Activated T-helper 1 cell treated with anti-CD3 and anti-CD28 coated beads, Interleukin-12 subunit alpha, Interleukin-12 subunit beta, Interleukin-2, Interleukin-4 antibody, amounts not matched to agents 30 ng/mL and 10 ng/mL and 1 ng/mL, durations not matched to agents 14 hours and 24 hours and 36 hours (primary cell): ENCODE measurements at regions not wholly inside any gene's neighbourhood (a gene's known extent, or its start where the extent isn't known, plus 50 kb on each side); places are given as distances from the start of the nearest gene placed in this dataset.

Experiments
- DNase-seq: peaks from one replicate; pipeline ENCODE4 v3.0.0; 2021; ENCODE audit warnings: low spot score
- H3K27ac Mint-ChIP-seq: one replicate; pipeline ENCODE4 v1.8.0; 2021; ENCODE audit warnings: mild to moderate bottlenecking, mixed read lengths
- H3K27me3 Mint-ChIP-seq: one replicate; pipeline ENCODE4 v1.8.0; 2022; ENCODE audit warnings: mild to moderate bottlenecking, moderate library complexity, mixed read lengths; ENCODE audit not compliant: insufficient read depth
- H3K36me3 Mint-ChIP-seq: one replicate; pipeline ENCODE4 v1.8.0; 2021; ENCODE audit warnings: low read depth, mixed read lengths
- H3K4me1 Mint-ChIP-seq: one replicate; pipeline ENCODE4 v1.8.0; 2021; ENCODE audit warnings: low read depth, mixed read lengths
- H3K4me3 Mint-ChIP-seq: one replicate; pipeline ENCODE4 v1.8.0; 2021; ENCODE audit warnings: mild to moderate bottlenecking, moderate library complexity, mixed read lengths
- H3K9me3 Mint-ChIP-seq: one replicate; pipeline ENCODE4 v1.8.0; 2021; ENCODE audit warnings: mixed read lengths
- intact Hi-C: fragments of 100-400 bp; cut with micrococcal nuclease; formaldehyde crosslinking; loops from one replicate; pipeline ENCODE4 v1.15.1; 2024

GRCh38 chr10:2076528-2076927, 339.2 kb upstream of the ADARB2 start:
- no peak overlapping the region for H3K4me3 Mint-ChIP-seq
- H3K27ac Mint-ChIP-seq, result no peak overlapping the region
- intact Hi-C loops, result no loop called here
- H3K27me3 Mint-ChIP-seq, result no peaks in the 10 kb centered on the region
- no peaks in the 10 kb centered on the region for H3K9me3 Mint-ChIP-seq
- no peaks in the 10 kb centered on the region for H3K4me1 Mint-ChIP-seq
- DNase-seq, result no peak
- no peaks in the 10 kb centered on the region for H3K36me3 Mint-ChIP-seq

DNA sequence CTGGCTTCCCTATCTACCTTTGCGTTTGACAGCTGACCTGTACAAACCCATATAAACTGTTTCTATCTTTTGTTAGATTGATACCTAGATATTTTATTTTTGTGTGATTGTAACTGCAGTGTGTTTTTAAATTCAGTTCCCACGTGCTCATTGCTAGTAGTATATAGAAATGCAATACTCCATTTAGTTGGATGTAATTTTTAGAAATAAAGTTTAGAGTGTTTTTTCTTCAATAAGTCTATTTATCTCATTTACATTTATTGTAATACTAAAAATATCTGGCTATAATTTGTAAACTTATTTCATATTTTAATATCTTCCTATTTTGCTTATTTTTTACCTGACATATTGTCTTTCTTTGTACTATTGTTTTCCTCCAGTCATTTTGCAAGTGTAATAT, 329.7 kb upstream of the ADARB2 start:
- Mint-ChIP-seq H3K9me3 (no peaks in the 10 kb centered on the region), H3K27ac (no peak overlapping the region), H3K4me1 (no peaks in the 10 kb centered on the region), H3K4me3 (no peak overlapping the region), H3K27me3 (peaks cover 2% of the 10 kb centered on the region), H3K36me3 (no peaks in the 10 kb centered on the region)
- intact Hi-C loops, result no loop called here
- no peak for DNase-seq

GRCh38 chr10:2054728-2055127, 317.4 kb upstream of the ADARB2 start:
- intact Hi-C loops, result no loop called here
- Mint-ChIP-seq H3K36me3 (no peaks in the 10 kb centered on the region), H3K9me3 (no peaks in the 10 kb centered on the region), H3K4me3 (no peak overlapping the region), H3K27me3 (peaks cover 2% of the 10 kb centered on the region), H3K4me1 (no peaks in the 10 kb centered on the region), H3K27ac (no peak overlapping the region)
- DNase-seq, result no peak

DNA sequence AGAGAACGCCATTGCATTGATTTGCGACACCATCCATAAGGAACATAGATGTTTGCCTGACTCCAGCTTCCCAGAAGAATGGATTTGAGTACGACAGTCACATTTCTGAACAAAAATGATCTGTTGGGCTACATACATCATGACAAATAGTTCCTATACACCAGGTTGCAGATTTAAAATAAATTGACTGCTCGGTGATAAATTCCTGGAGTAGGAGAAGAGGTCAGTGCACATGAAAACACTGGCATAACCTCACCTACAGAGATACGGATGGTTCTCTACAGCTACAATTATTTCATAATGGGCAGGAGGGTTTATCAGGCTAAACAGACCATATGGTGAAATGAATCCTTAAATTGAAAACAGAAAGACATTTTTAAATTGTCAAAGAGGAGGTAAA, 316.5 kb upstream of the ADARB2 start:
- Mint-ChIP-seq H3K9me3 (no peaks in the 10 kb centered on the region), H3K4me1 (no peaks in the 10 kb centered on the region), H3K27ac (no peak overlapping the region), H3K27me3 (peaks cover 2% of the 10 kb centered on the region), H3K4me3 (no peak overlapping the region), H3K36me3 (no peaks in the 10 kb centered on the region)
- no peak for DNase-seq
- intact Hi-C loops, result no loop called here

GRCh38 chr10:2051108-2051507, 313.8 kb upstream of the ADARB2 start:
- no peak overlapping the region for H3K27ac Mint-ChIP-seq
- no peaks in the 10 kb centered on the region for H3K4me1 Mint-ChIP-seq
- H3K4me3 Mint-ChIP-seq, result no peak overlapping the region
- no peaks in the 10 kb centered on the region for H3K9me3 Mint-ChIP-seq
- peaks cover 2% of the 10 kb centered on the region for H3K27me3 Mint-ChIP-seq
- intact Hi-C loops, result no loop called here
- DNase-seq, result no peak
- no peaks in the 10 kb centered on the region for H3K36me3 Mint-ChIP-seq

GRCh38 chr10:2049560-2049959, 312.2 kb upstream of the ADARB2 start:
- Mint-ChIP-seq H3K27me3 (peaks cover 2% of the 10 kb centered on the region), H3K4me3 (no peak overlapping the region), H3K4me1 (no peaks in the 10 kb centered on the region), H3K36me3 (no peaks in the 10 kb centered on the region), H3K9me3 (no peaks in the 10 kb centered on the region), H3K27ac (no peak overlapping the region)
- no peak for DNase-seq
- intact Hi-C loops, result no loop called here

GRCh38 chr10:2048337-2048973, 311.1 kb upstream of the ADARB2 start:
- no peak overlapping the region for H3K27ac Mint-ChIP-seq
- intact Hi-C loops, result no loop called here
- no peak overlapping the region for H3K4me3 Mint-ChIP-seq
- H3K27me3 Mint-ChIP-seq, result peaks cover 2% of the 10 kb centered on the region
- DNase-seq, result no peak
- no peaks in the 10 kb centered on the region for H3K36me3 Mint-ChIP-seq
- no peaks in the 10 kb centered on the region for H3K9me3 Mint-ChIP-seq
- no peaks in the 10 kb centered on the region for H3K4me1 Mint-ChIP-seq

DNA sequence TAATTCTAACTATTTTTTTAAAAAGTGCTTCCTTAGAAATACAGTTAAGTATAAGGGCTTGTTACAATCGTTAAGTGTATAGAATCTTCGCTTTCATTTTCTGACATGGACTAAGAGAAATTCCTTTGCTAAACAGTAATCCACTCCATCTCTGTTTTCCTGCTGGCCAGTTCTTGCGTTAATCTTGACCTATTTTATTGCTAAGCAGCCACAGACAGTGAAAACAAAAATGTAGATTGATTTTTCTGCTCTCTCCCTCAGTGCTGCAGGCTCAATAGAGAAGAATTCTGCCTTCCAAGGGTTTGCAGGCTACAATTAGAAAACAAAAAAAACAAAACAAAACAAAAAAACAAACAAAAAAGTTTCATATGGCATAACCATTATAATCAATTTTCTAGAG, 310.4 kb upstream of the ADARB2 start:
- Mint-ChIP-seq H3K4me3 (no peak overlapping the region), H3K27ac (no peak overlapping the region), H3K36me3 (no peaks in the 10 kb centered on the region), H3K9me3 (no peaks in the 10 kb centered on the region), H3K4me1 (no peaks in the 10 kb centered on the region), H3K27me3 (peaks cover 2% of the 10 kb centered on the region)
- intact Hi-C loops, result no loop called here
- DNase-seq, result no peak

- intact Hi-C loops, result no loop called here
- no peak overlapping the region for H3K4me3 Mint-ChIP-seq
- H3K27me3 Mint-ChIP-seq, result no peaks in the 10 kb centered on the region
- DNase-seq, result no peak
- no peak overlapping the region for H3K27ac Mint-ChIP-seq
- H3K4me1 Mint-ChIP-seq, result no peaks in the 10 kb centered on the region
- H3K9me3 Mint-ChIP-seq, result no peaks in the 10 kb centered on the region
- no peaks in the 10 kb centered on the region for H3K36me3 Mint-ChIP-seq
Measured at GRCh38 chr10:2043379-2043778, 306.1 kb upstream of the ADARB2 start.

- DNase-seq, result no peak
- Mint-ChIP-seq H3K4me3 (no peak overlapping the region), H3K9me3 (no peaks in the 10 kb centered on the region), H3K36me3 (no peaks in the 10 kb centered on the region), H3K27me3 (no peaks in the 10 kb centered on the region), H3K27ac (no peak overlapping the region), H3K4me1 (no peaks in the 10 kb centered on the region)
- intact Hi-C loops, result no loop called here
Measured at GRCh38 chr10:2038036-2038435, 300.7 kb upstream of the ADARB2 start.

DNA sequence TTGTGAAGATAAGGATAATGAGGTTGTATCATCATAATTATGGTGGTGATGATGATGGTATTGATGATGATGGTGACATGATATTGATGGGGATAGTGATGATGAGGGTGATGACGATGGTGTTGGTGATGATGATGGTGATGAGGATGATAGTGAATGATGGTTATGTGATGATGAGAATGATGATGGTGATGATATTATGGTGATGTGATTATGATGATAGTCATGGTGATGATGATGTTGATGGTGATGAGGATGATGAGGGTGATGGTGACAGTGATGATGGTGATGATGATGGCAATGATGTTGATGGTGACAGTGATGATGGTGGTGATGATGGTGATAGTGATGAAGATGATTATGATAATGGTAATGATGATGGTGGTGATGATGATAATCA, 299.9 kb upstream of the ADARB2 start:
- intact Hi-C loops, result no loop called here
- DNase-seq, result no peak
- H3K27ac Mint-ChIP-seq, result no peak overlapping the region
- no peak overlapping the region for H3K4me3 Mint-ChIP-seq
- H3K4me1 Mint-ChIP-seq, result no peaks in the 10 kb centered on the region
- no peaks in the 10 kb centered on the region for H3K27me3 Mint-ChIP-seq
- no peaks in the 10 kb centered on the region for H3K36me3 Mint-ChIP-seq
- no peaks in the 10 kb centered on the region for H3K9me3 Mint-ChIP-seq

GRCh38 chr10:2036209-2036608, 298.9 kb upstream of the ADARB2 start:
- Mint-ChIP-seq H3K27me3 (no peaks in the 10 kb centered on the region), H3K27ac (no peak overlapping the region), H3K4me1 (no peaks in the 10 kb centered on the region), H3K9me3 (no peaks in the 10 kb centered on the region), H3K4me3 (no peak overlapping the region), H3K36me3 (no peaks in the 10 kb centered on the region)
- intact Hi-C loops, result no loop called here
- DNase-seq, result no peak

DNA sequence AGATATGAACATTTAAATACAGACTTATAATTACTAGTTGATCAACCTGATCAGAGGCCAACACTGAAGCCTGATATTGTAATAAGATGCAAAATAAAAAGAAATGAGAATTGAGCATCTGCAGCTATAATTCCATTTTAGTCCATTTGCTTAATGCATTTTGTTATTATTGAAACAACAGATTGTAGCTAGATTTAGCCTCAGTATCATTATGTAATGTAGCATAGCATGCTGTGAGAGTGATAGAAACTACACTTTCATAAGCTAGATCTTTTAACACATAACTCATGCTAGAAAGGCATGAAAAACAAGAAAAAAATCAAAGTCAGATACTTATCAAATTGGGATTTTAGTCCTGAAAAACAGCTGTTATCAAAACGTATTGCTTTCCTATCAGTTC, 292.7 kb upstream of the ADARB2 start:
- no peaks in the 10 kb centered on the region for H3K4me1 Mint-ChIP-seq
- no peak overlapping the region for H3K27ac Mint-ChIP-seq
- no peaks in the 10 kb centered on the region for H3K9me3 Mint-ChIP-seq
- no peaks in the 10 kb centered on the region for H3K36me3 Mint-ChIP-seq
- intact Hi-C loops, result no loop called here
- no peak for DNase-seq
- H3K27me3 Mint-ChIP-seq, result no peaks in the 10 kb centered on the region
- H3K4me3 Mint-ChIP-seq, result no peak overlapping the region

GRCh38 chr10:2026936-2027335, 289.6 kb upstream of the ADARB2 start:
- no peaks in the 10 kb centered on the region for H3K36me3 Mint-ChIP-seq
- H3K27ac Mint-ChIP-seq, result no peak overlapping the region

More at GRCh38 chr10:2026936-2027335, 289.6 kb upstream of the ADARB2 start:
- no peaks in the 10 kb centered on the region for H3K4me1 Mint-ChIP-seq
- H3K9me3 Mint-ChIP-seq, result no peaks in the 10 kb centered on the region
- H3K4me3 Mint-ChIP-seq, result no peak overlapping the region
- DNase-seq, result no peak
- intact Hi-C loops, result no loop called here
- no peaks in the 10 kb centered on the region for H3K27me3 Mint-ChIP-seq
